Loucy (cell line): ENCODE measurements at regions not wholly inside any gene's neighbourhood (a gene's known extent, or its start where the extent isn't known, plus 50 kb on each side); places are given as distances from the start of the nearest gene placed in this dataset.

Source experiments
- EZH2phosphoT487 ChIP-seq: fragments of 200-600 bp; IDR thresholded peaks from 2 replicates; pipeline ENCODE4 v1.6.1; 2018; ENCODE audit warnings: antibody characterized with exemption, mild to moderate bottlenecking, moderate library complexity, borderline replicate concordance
- TF ChIP-seq, protein P1 (sequence below): fragments of 200-600 bp; sonication (generic); conservative IDR thresholded peaks from 2 replicates; pipeline ENCODE4 v1.5.1; 2014; ENCODE audit warnings: mild to moderate bottlenecking, antibody characterized with exemption, low read length

DNA sequence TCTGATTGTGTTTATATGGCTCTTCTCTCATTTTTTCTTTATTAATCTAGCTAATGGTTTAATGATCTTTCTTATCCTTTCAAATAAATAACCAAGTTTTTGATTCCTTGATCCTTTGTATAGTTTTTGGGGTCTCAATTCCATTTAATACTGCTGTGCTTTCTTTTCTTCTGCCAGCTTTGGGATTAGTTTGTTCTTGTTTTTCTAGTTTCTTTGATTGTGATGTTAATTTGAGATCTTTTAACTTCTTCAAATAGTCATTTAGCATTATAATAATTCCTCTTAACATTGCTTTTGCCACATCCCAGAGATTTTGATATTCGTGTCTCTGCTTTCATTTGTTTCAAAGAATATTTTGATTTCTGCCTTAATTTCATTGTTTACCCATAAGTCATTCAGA, 1126.6 kb downstream of the NAALADL2 start:
- no peak for TF ChIP-seq EZH2phosphoT487
- TF ChIP-seq, protein P1, sequence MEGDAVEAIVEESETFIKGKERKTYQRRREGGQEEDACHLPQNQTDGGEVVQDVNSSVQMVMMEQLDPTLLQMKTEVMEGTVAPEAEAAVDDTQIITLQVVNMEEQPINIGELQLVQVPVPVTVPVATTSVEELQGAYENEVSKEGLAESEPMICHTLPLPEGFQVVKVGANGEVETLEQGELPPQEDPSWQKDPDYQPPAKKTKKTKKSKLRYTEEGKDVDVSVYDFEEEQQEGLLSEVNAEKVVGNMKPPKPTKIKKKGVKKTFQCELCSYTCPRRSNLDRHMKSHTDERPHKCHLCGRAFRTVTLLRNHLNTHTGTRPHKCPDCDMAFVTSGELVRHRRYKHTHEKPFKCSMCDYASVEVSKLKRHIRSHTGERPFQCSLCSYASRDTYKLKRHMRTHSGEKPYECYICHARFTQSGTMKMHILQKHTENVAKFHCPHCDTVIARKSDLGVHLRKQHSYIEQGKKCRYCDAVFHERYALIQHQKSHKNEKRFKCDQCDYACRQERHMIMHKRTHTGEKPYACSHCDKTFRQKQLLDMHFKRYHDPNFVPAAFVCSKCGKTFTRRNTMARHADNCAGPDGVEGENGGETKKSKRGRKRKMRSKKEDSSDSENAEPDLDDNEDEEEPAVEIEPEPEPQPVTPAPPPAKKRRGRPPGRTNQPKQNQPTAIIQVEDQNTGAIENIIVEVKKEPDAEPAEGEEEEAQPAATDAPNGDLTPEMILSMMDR, result no peak
